ENCODE measurements at regions not wholly inside any gene's neighbourhood (a gene's known extent, or its start where the extent isn't known, plus 50 kb on each side); places are given as distances from the start of the nearest gene placed in this dataset.

DNA sequence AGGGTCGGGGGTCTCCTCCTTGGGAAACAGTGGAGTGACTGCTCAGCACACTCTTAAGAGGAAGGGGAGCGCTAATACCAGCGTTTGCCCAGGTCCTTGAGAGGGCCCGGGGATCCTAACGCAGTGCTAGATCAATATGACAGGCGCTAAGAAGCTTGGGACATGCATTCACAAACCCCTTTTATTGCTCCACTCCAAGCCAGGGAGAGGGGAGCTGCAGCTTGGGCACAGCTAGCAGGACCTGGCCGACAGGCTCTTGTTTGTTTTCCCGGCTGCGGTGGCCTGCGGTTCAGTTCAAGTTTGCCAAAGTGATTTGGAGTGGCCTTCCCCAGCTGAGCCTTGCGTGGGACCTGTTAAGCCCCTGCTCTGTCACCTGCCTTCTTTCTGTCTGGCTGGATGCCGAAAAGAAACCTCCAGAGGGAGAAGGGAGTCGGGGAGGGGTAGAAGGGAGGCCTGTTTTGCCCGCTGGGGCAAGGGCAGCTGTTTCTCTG, 152.1 kb downstream of the GLI2 start:
- TF ChIP-seq TAF1 (IDR thresholded peaks at IDR 0.05; ENCODE audit: low read depth) (no peak), YY1 (IDR thresholded peaks at IDR 0.05; ENCODE audit: low read depth) (no peak)
